Hindlimb muscle (tissue), 1 donor: ENCODE measurements at regions not wholly inside any gene's neighbourhood (a gene's known extent, or its start where the extent isn't known, plus 50 kb on each side); places are given as distances from the start of the nearest gene placed in this dataset.
"Not testable (repeated sequence)": the region's sequence is repeated elsewhere in the genome, so short reads cannot be mapped to it uniquely, and the experiment has no call there.

Source experiments
- DNase-seq: peaks from one replicate; pipeline ENCODE4 v3.0.0-alpha.2; 2013

DNA sequence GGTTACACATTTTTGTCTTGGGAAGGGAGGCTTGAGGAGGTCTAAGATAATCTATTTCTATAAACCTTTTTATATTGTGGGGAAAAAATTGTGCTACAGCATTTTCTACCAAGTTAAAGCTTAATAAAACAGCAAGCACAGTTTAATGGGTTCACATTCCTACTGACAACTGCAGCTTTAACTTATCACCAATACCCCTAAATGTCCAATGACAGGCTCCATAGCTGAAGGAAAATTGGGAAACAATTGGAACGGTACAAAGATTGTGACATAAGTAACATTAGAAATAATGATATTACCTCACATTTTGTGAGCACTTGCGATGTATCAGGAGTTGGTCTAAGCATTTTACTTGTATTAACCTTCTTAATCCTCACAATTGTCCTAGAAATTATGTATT is 79.5 kb upstream of the HAPLN1 start:
- DNase-seq = no peak

DNA sequence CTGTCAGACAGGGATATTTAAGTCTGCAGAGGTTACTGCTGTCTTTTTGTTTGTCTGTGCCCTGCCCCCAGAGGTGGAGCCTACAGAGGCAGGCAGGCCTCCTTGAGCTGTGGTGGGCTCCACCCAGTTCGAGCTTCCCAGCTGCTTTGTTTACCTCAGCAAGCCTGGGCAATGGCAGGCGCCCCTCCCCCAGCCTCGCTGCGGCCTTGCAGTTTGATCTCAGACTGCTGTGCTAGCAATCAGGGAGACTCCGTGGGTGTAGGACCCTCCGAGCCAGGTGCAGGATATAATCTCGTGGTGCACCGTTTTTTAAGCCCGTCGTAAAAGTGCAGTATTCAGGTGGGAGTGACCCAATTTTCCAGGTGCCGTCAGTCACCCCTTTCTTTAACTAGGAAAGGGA is 78.4 kb upstream of the HAPLN1 start:
- not testable (repeated sequence) for DNase-seq

DNA sequence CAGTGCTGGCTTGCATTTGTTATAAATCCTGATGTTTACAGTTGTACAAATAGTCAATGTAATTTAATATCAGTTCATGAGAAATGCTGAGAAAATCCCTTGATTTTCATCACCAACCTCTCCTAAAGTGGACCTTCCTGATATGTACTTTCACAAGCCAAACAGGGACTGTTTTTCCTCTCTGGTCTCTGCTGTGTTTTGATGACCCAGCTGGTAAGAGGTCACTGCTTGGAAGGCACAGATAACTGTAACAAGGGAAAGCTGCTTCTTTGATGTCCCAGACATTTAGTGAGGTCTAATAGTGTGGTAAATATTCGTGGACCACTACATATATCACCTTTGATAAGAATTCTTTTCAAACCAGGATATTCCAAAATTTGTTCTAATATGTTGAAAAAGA is 68.7 kb upstream of the HAPLN1 start:
- no peak for DNase-seq

DNA sequence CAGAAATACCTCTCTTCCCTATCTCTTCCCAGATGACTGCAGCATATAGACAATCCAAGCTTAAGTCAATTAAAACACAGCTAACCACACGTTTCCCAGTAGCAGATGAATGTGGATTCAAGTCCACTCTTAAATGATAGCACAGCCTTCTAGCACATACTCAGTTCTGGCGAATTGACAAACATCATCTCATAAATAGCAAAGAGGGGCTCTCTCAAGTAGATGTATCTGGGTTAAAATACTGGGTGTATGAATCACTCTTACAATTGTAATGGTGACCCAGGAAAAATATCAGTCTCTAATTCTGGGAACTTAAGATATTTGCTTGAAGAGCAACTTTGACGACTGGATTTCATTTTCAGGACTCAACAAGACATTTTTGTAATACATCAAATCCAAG is 67.0 kb upstream of the HAPLN1 start:
- no peak for DNase-seq

DNA sequence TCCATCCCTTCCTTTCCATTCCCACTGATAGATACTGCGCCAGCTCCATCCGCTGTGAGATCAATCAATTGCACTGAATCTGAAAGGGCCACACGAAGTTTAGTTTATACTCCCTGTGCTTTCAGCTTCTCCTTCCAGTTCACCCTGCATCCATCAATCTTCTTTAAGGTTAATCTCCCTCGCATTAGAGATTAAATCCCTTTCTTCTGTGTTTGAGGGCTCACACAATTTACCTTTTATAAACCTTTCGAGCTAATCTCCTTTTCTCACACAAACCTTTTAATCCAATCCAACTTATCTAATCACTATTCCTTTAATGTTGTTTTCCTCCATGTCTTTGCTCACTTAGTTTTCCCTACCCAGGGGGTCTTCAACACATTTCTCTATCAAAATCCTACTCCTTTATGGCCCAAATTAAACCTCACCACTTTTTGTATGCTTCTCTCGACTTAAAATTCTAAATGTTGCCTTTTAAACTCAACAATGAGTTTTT is 64.6 kb upstream of the HAPLN1 start:
- DNase-seq = no peak

DNA sequence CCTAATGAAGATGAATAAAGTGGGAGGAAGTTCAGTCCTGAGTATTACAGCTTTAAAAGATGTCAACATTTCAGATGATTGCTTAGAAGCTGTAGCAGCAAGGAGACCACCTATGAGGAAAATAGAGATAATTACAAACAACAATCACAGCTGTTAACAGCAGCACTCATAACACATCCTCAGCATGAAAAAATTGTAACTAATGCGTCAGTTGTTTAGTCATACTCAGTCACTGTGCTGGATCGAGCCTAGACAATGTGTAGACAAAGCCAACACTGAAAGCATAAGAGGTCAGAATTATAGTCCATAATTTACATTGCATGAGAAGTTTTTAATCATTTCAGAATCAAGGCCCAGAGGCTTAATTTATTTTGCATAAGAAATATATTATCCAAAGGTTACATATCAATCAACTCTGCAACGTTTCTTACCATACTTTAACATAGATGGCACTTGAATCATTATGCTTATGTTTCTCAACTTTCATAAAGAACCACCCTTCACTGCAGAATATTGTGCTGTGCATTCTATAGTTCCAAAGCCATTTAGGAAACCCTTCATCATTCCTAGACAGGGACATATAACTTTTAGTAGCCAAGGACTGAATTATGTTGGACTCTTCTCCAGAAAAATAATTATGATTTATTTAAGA is 60.2 kb upstream of the HAPLN1 start:
- no peak for DNase-seq

DNA sequence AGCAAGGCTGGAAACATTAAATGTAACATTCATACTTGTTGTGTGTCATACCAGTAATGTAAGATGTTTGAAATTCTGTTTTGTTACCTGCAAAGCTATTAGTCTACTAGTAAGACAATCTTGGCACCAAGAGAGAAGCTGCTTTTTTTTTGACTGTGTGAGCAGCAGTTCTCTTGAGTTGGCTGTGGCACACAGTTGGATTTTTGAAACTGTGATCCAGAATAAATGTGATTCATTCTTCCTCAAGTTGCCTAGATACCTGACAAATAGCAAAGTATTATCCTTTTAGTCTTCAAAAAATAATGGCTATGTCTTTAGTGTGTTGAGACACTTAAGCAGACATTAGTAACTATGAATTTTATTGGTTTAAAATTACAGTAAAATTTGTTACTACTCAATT is 57.2 kb upstream of the HAPLN1 start:
- no peak for DNase-seq

DNA sequence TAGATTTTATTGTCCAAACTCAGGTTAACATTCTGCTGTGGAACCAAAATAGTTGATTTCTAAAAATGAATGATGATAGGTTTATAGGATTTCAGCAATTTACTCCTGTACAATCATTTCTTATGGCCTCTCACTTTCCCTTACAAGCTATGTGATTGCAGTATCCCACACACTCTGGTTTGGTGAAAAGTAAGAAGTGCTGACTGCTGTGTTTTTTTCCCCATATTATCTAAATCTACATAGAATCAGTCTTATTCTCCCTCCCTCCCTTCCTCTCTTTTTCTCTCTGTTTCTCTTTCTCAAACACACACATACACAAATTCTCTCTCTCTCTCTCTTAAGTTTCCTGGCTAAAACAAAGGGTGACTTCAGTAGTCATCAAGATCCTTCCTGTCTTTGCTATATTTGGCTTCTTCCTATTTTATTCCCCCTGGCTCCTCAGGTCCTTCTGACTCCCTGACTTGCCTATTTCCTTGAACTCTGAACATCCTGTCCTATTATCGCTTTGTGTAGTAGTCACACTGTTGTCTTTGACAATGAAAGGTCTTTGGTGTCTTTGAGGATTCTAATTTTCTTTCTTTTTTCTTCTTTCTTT is 55.9 kb upstream of the HAPLN1 start:
- no peak for DNase-seq
